GM20000 (cell line): ENCODE measurements at regions not wholly inside any gene's neighbourhood (a gene's known extent, or its start where the extent isn't known, plus 50 kb on each side); places are given as distances from the start of the nearest gene placed in this dataset.

Experiments used
- DNase-seq: peaks from one replicate; pipeline ENCODE4 v3.0.0; 2012; ENCODE audit warnings: low spot score
- TF ChIP-seq, protein P1 (sequence below): IDR thresholded peaks from 2 replicates; pipeline ENCODE4 v1.5.1; 2012; ENCODE audit warnings: mild to moderate bottlenecking, control low read depth; ENCODE audit errors: extremely low read depth, missing control alignments

DNA sequence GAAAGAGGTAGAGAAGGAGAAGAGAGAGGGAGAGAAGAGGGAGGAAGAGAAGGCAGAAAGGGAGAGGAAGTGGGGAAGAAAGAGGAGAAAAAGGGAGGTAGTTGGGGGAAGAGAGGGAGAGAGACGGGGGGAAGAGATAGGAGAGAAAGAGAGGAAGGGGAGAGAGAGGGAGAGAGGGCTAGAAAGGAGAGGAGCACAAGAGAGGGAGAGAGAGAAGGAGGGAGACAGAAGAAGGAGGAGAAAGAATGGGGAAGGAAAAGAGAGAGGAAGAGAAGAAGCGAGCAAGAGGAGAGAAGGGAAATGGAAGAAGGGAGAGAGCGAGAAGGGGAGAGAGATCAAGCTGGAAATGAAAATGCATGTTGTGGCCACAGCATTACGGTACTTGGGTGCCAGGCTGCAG lies 1368.4 kb upstream of the TMEM132C start:
- TF ChIP-seq, protein P1, sequence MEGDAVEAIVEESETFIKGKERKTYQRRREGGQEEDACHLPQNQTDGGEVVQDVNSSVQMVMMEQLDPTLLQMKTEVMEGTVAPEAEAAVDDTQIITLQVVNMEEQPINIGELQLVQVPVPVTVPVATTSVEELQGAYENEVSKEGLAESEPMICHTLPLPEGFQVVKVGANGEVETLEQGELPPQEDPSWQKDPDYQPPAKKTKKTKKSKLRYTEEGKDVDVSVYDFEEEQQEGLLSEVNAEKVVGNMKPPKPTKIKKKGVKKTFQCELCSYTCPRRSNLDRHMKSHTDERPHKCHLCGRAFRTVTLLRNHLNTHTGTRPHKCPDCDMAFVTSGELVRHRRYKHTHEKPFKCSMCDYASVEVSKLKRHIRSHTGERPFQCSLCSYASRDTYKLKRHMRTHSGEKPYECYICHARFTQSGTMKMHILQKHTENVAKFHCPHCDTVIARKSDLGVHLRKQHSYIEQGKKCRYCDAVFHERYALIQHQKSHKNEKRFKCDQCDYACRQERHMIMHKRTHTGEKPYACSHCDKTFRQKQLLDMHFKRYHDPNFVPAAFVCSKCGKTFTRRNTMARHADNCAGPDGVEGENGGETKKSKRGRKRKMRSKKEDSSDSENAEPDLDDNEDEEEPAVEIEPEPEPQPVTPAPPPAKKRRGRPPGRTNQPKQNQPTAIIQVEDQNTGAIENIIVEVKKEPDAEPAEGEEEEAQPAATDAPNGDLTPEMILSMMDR, result no peak
- DNase-seq, result no peak

DNA sequence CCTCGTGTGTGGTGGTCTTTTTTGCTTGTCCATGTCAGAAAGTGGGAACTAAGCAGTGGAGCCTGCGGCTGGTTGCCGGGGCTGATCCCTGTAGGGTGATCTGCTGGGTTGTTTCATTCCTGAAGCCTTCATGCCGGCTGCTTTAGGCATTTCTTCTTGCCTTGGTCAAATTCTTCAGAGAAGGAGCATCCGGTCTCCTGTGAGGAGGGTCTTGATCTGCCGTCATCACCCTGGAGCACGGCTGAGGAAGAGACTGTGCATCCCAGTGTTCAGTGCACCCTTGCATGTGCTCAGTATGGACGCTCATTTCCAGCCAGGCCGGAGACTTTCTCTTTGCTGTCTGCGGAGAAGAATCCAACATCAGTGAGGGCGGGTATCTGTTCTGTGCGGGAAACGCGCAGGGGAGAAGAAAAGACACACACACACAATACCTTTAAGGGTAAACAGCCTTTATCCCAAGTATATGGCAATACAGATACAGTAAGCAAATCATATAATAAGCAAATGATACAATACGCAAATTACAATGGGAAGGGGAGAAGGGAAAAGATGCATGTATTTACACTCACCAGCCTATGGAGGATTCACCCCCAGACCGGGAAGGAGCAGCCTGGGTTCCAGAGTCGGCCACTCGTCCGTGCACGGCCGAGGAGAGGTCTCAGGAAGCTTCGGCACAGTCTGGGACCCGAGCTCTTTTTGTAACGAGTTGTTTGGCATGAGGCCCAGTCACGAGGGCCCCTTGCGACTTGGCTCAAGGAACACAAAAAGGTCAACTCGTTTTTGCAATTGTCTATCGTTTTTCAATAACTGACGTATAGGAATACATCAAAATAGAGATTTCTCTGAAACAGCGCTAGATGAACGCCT lies 1366.8 kb upstream of the TMEM132C start:
- no peak for DNase-seq
- TF ChIP-seq, protein P1, result no peak

DNA sequence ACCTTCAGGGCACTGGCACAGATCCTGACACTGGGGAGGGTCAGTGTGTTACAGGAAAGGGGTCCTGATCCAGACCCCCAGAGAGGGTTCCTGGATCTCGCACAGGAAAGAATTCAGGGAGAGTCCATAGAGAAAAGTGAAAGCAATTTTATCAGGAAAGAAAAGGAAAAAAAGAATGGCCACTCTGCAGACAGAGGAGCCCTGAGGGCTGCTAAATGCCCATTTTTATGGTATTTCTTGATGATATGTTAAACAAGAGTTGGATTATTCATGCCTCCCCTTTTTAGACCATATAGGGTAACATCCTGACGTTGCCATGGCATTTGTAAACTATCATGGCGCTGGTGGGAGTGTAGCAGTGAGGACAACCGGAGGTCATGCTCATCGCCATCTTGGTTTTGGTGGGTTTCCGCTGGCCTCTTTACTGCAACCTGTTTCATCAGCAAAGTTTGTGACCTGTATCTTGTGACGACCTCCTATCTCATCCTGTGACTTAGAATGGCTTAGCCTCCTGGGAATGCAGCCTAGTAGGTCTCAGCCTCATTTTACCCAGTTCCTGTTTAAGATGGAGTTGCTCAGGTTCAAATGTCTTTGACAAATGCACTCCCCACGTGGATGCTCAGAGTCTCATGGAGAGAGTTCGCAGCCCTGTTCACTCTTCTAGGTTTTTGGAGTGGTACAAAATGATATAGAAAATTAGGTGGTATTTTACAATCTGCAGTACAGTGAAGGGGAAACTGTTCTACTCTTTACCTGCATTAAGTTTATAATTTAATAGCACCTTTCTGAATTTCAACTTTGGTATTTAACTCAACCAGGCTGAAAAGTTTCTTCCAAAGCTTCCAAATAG lies 1363.7 kb upstream of the TMEM132C start:
- TF ChIP-seq, protein P1, result no peak
- no peak for DNase-seq

DNA sequence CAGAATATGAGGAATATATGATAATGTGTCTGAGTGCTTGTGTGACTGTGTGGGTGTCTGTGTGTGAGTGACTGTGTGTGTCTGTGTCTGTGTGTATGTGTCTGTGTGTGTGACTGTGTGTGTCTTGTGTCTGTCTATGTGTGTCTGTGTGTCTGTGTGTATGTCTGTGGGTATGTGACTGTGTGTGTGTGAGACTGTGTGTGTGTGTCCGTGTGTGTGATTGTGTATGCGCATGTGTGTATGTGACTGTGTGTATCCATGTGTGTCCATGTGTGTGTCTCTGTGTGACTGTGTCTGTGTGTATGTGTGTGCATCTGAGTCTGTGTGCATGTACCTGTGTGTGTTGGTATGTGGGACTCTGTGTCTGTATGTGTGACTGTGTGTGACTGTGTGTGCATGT lies 1361.2 kb upstream of the TMEM132C start:
- TF ChIP-seq, protein P1, result no peak
- no peak for DNase-seq

DNA sequence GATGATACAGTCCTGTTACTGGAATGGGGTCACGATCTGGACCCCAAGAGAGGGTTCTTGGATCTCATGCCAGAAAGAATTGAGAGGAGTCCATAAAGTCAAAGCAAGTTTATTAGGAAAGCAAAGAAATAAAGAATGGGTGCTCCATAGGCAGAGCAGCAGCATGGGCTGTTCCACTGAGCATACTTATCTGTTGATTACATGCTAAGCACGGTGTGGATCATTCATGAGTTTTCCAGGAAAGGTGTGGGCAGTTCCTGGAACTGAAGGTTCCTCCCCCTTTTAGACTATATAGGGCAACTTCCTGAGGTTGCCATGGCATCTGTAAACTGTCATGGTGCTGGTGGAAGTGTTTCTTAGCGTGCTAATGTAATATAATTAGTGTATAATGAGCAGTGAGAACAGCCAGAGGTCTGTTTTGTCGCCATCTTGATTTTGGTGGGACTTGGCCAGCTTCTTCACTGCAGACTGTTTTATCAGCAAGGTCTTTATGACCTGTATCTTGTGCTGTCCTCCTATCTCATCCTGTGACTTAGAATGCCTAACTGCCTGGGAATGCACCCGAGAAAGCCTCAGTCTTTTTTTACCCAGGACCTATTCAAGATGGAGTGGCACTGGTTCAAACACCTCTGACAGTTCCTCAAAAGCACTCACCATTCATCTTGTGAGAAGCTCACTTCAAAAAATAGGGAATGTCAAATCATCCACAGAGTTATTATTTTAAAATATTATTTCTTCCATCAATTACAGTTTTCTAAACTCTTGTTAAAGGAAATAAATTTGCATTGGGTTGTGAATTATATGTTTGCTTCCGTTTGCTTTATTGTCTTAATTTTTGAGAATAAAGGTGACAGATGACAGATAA lies 1358.8 kb upstream of the TMEM132C start:
- TF ChIP-seq, protein P1, result no peak
- DNase-seq, result no peak

DNA sequence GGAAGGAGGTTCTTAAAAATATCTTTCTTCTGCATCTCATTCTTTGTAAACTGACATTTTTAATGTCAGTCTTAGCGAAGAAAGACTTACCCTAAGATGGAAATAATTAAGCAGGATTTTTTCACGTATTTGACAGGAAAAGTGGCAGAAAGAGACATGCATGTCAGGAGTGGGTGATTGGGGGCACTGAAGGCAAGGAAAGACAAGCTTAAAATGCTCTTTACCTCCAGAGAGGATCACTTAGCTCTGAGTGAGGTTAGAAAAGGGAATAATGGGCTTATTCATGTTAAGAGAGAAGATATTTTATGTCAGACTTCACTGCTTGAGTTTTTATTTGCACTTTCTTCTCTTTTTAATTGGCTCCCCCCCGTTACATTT lies 1358.2 kb upstream of the TMEM132C start:
- no peak for DNase-seq
- TF ChIP-seq, protein P1, result no peak
